IMR-90 (cell line): ENCODE measurements at regions not wholly inside any gene's neighbourhood (a gene's known extent, or its start where the extent isn't known, plus 50 kb on each side); places are given as distances from the start of the nearest gene placed in this dataset.

ENCODE experiments used
- ATAC-seq: fragments of 200-7000 bp; cut with Tn5 transposase; 2 replicates; pipeline ENCODE4 v1.9.1; 2020; ENCODE audit warnings: low read depth, mild to moderate bottlenecking, moderate library complexity
- BruUV-seq: library from RNA; stranded (reverse); fragments of 400-500 nt; replicated peaks from 2 replicates; lab custom pipeline; 2021; lab: Mats Ljungman, UMichigan
- CTCF ChIA-PET: fragments of 300-600 bp; formaldehyde crosslinking; extraction: SDS; loops from one replicate; lab custom pipeline; 2021; ENCODE audit warnings: antibody characterized with exemption; lab: Yijun Ruan, JAX
- POLR2A ChIA-PET: fragments of 300-600 bp; sonication (Branson Sonifier 250); formaldehyde crosslinking; loops from one replicate; lab custom pipeline; 2022; ENCODE audit warnings: antibody characterized with exemption; ENCODE audit not compliant: unreplicated experiment; lab: Charles Lee
- DNase-seq: peaks from one replicate; pipeline ENCODE4 v3.0.0; 2013
- H2AFZ ChIP-seq: replicated peaks from 2 replicates; pipeline ENCODE3; 2013; ENCODE audit warnings: low read length, mild to moderate bottlenecking; ENCODE audit not compliant: poor library complexity
- H2AK5ac ChIP-seq: 2 replicates; pipeline ENCODE4 v1.6.1; 2013; ENCODE audit warnings: low read depth, low read length, inconsistent platforms
- H2AK9ac ChIP-seq: replicated peaks from 2 replicates; pipeline ENCODE3; 2013; ENCODE audit warnings: mild to moderate bottlenecking, low read depth, low read length, moderate library complexity; ENCODE audit not compliant: poor library complexity
- H2BK120ac ChIP-seq: 2 replicates; pipeline ENCODE4 v1.6.1; 2013; ENCODE audit warnings: low read depth, low read length, inconsistent platforms
- H2BK15ac ChIP-seq: 3 replicates; pipeline ENCODE4 v1.6.1; 2013; ENCODE audit warnings: low read depth, low read length, inconsistent platforms
- H2BK20ac ChIP-seq: 2 replicates; pipeline ENCODE4 v1.6.1; 2013; ENCODE audit warnings: low read depth, mild to moderate bottlenecking, inconsistent platforms, low read length, moderate library complexity
- H2BK5ac ChIP-seq: 2 replicates; pipeline ENCODE4 v1.6.1; 2013; ENCODE audit warnings: mild to moderate bottlenecking, low read depth, low read length, inconsistent platforms; ENCODE audit not compliant: poor library complexity, severe bottlenecking
- H3K14ac ChIP-seq: replicated peaks from 2 replicates; pipeline ENCODE4 v1.6.1; 2013; ENCODE audit warnings: low read depth, low read length, inconsistent platforms
- H3K18ac ChIP-seq: 2 replicates; pipeline ENCODE4 v1.6.1; 2013; ENCODE audit warnings: low read depth, low read length, control low read depth
- H3K23ac ChIP-seq: 2 replicates; pipeline ENCODE4 v1.6.1; 2013; ENCODE audit warnings: low read depth, low read length, inconsistent platforms
- H3K27ac ChIP-seq: 2 replicates; pipeline ENCODE4 v1.5.1; 2013; ENCODE audit warnings: mild to moderate bottlenecking, control low read depth, low read length; ENCODE audit not compliant: insufficient read depth
- H3K27me3 ChIP-seq: 2 replicates; pipeline ENCODE4 v1.6.1; 2013; ENCODE audit warnings: low read length; ENCODE audit not compliant: control insufficient read depth, insufficient read depth
- H3K36me3 ChIP-seq: 2 replicates; pipeline ENCODE4 v1.6.1; 2013; ENCODE audit warnings: low read length, mixed read lengths; ENCODE audit not compliant: control insufficient read depth, insufficient read depth
- H3K4ac ChIP-seq: 2 replicates; pipeline ENCODE4 v1.6.1; 2013; ENCODE audit warnings: low read depth, low read length, inconsistent platforms
- H3K4me1 ChIP-seq: 2 replicates; pipeline ENCODE4 v1.6.1; 2013; ENCODE audit warnings: low read length, mixed read lengths; ENCODE audit not compliant: control insufficient read depth, insufficient read depth
- H3K4me2 ChIP-seq: 2 replicates; pipeline ENCODE4 v1.6.1; 2013; ENCODE audit warnings: low read depth, mild to moderate bottlenecking, control low read depth, low read length, moderate library complexity
- H3K4me3 ChIP-seq: 2 replicates; pipeline ENCODE4 v1.5.1; 2013; ENCODE audit warnings: low read depth, mild to moderate bottlenecking, control low read depth, low read length, moderate library complexity; ENCODE audit not compliant: insufficient read depth
- H3K56ac ChIP-seq: 2 replicates; pipeline ENCODE4 v1.6.1; 2013; ENCODE audit warnings: low read length, inconsistent platforms; ENCODE audit not compliant: insufficient read depth; ENCODE audit errors: extremely low read depth
- H3K79me1 ChIP-seq, 2 experiments: 2 replicates each; pipeline ENCODE4 v1.6.1; 2013; ENCODE audit warnings: low read length in 2 of 2, inconsistent platforms in 1 of 2, low read depth in 1 of 2
- H3K9ac ChIP-seq: 2 replicates; pipeline ENCODE4 v1.6.1; 2013; ENCODE audit warnings: low read depth, low read length, control low read depth
- H3K9me1 ChIP-seq: 2 replicates; pipeline ENCODE4 v1.6.1; 2013; ENCODE audit warnings: low read length, inconsistent platforms; ENCODE audit not compliant: insufficient read depth
- H3K9me3 ChIP-seq: 2 replicates; pipeline ENCODE4 v1.6.1; 2013; ENCODE audit warnings: low read length; ENCODE audit not compliant: control insufficient read depth, insufficient read depth
- H4K20me1 ChIP-seq: 2 replicates; pipeline ENCODE4 v1.6.1; 2013; ENCODE audit warnings: low read length, inconsistent platforms; ENCODE audit not compliant: insufficient read depth
- H4K5ac ChIP-seq: 2 replicates; pipeline ENCODE4 v1.6.1; 2013; ENCODE audit warnings: mild to moderate bottlenecking, low read depth, low read length, control low read depth
- H4K8ac ChIP-seq, 2 experiments: 2 replicates each; pipeline ENCODE4 v1.6.1; 2013; ENCODE audit warnings: low read depth in 2 of 2, low read length in 2 of 2, control low read depth in 1 of 2, inconsistent platforms in 1 of 2
- H4K91ac ChIP-seq: 2 replicates; pipeline ENCODE4 v1.6.1; 2013; ENCODE audit warnings: low read depth, low read length, inconsistent platforms; ENCODE audit not compliant: insufficient read depth
- BHLHE40 ChIP-seq: fragments of 150-350 bp; IDR thresholded peaks from 2 replicates; pipeline ENCODE4 v1.6.1; 2016; ENCODE audit warnings: mild to moderate bottlenecking, low read depth, low read length
- CEBPB ChIP-seq: IDR thresholded peaks from 2 replicates; pipeline ENCODE4 v1.6.1; 2012; ENCODE audit warnings: low read depth, low read length, improper control_type of control experiment
- CHD1 ChIP-seq: IDR thresholded peaks from 2 replicates; pipeline ENCODE4 v1.6.1; 2012; ENCODE audit warnings: low read depth, low read length, improper control_type of control experiment
- FOS ChIP-seq: fragments of 150-350 bp; IDR thresholded peaks from 2 replicates; pipeline ENCODE4 v1.6.1; 2016; ENCODE audit warnings: low read depth, low read length
- MAFK ChIP-seq: IDR thresholded peaks from 2 replicates; pipeline ENCODE4 v1.6.1; 2012; ENCODE audit warnings: low read depth, low read length, improper control_type of control experiment
- MAZ ChIP-seq: IDR thresholded peaks from 2 replicates; pipeline ENCODE4 v1.6.1; 2012; ENCODE audit warnings: low read depth, mild to moderate bottlenecking, low read length, improper control_type of control experiment, moderate library complexity, borderline replicate concordance
- MXI1 ChIP-seq: IDR thresholded peaks from 2 replicates; pipeline ENCODE4 v1.6.1; 2012; ENCODE audit warnings: low read depth, mild to moderate bottlenecking, low read length, moderate library complexity, borderline replicate concordance
- NFE2L2 ChIP-seq: fragments of 150-350 bp; IDR thresholded peaks from 2 replicates; pipeline ENCODE4 v1.6.1; 2016; ENCODE audit warnings: low read depth, mild to moderate bottlenecking, low read length
- POLR2A ChIP-seq: IDR thresholded peaks from 2 replicates; pipeline ENCODE4 v1.6.1; 2012; ENCODE audit warnings: mild to moderate bottlenecking, low read depth, low read length
- RAD21 ChIP-seq: IDR thresholded peaks from 2 replicates; pipeline ENCODE4 v1.6.1; 2012; ENCODE audit warnings: low read length, improper control_type of control experiment
- RCOR1 ChIP-seq: IDR thresholded peaks from 2 replicates; pipeline ENCODE4 v1.6.1; 2012; ENCODE audit warnings: mild to moderate bottlenecking, low read length, improper control_type of control experiment; ENCODE audit not compliant: insufficient replicate concordance
- RFX5 ChIP-seq: IDR thresholded peaks from 2 replicates; pipeline ENCODE4 v1.8.0; 2012; ENCODE audit warnings: low read depth, mild to moderate bottlenecking, low read length, moderate library complexity
- SMC3 ChIP-seq: fragments of 150-350 bp; IDR thresholded peaks from 2 replicates; pipeline ENCODE4 v1.6.1; 2016; ENCODE audit warnings: low read depth, mild to moderate bottlenecking, antibody characterized with exemption, low read length, moderate library complexity
- WGBS, 2 experiments: methylation state at CpG; one replicate each; pipeline versions ENCODE4 v1.1.5 to v1.1.7; 2013; ENCODE audit warnings: missing lambda C conversion rate in 2 of 2; ENCODE audit not compliant: insufficient read length in 1 of 2; ENCODE audit errors: extremely low coverage in 2 of 2; 5-methylcytosine and 5-hydroxymethylcytosine counted together
- dilution Hi-C: fragments of 300-500 bp; cut with HindIII; formaldehyde crosslinking; loops from one replicate; pipeline ENCODE4 v1.14.3; 2018; ENCODE audit warnings: low sequenced_read_pairs; ENCODE audit not compliant: unreplicated experiment
- in situ Hi-C: fragments of 300-500 bp; cut with MboI; formaldehyde crosslinking; loops from 3 replicates; pipeline ENCODE4 v1.14.3; 2019; ENCODE audit warnings: low sequenced_read_pairs, inconsistent platforms, mixed read lengths
- intact Hi-C: fragments of 100-400 bp; cut with micrococcal nuclease; formaldehyde crosslinking; loops from 2 replicates; pipeline ENCODE4 v1.10.0; 2022
- TF ChIP-seq, protein P1 (sequence below): fragments of 150-350 bp; IDR thresholded peaks from 2 replicates; pipeline ENCODE4 v1.6.1; 2017; ENCODE audit warnings: mild to moderate bottlenecking, antibody characterized with exemption, low read length, low read depth
- TF ChIP-seq, protein P2 (sequence below): fragments of 150-350 bp; IDR thresholded peaks from 2 replicates; pipeline ENCODE4 v1.6.1; 2016; ENCODE audit warnings: low read depth, mild to moderate bottlenecking, low read length, moderate library complexity, borderline replicate concordance

DNA sequence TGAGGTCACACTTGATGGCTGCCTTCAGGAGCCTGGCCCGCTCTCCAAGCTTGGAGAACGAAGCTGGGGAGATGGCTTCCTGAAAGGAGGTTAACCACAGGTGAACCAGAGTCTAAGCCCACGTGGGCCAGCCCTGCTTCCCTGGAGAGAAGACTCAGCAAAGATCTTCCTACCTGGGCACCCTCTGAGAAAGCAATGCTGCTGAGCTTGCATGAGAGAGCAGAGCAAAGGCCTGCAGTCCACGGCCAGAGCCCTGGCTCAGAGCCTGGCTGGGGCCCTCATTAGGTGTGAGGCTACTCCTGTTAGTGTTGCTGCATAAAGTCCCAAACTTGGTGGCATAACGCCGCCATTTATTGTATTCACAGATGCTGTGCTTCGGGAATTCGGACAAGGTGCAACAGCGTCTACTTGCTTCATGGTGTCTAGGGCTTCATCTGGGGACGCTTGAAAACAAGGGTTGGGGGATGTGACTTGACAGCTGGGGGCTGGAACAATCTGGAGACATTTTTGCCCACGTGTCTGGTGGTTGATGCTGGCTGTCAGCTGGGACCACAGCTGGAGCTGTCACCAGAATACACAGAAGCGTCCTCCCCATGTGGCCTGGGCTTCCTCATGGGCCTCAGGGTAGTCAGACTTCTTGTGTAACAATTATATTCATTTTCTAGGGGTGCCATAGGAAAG lies 87.9 kb upstream of the MEF2A start:
- Histone ChIP-seq H3K4me1 (peaks cover 24% of the 10 kb centered on the region), H4K91ac (peak overlapping the region; percentile 72), H3K18ac (peak overlapping the region; percentile 58), H3K4me2 (no peak overlapping the region), H3K79me1 (peaks cover 0 to 6% of the 10 kb centered on the region in 2 experiments; a peak in 1 of 4 replicates), H3K14ac (peak overlapping the region; percentile 78), H2BK15ac (peak overlapping the region; percentile 62; the same call in 2 of the 3 replicates), H3K4ac (peak overlapping the region; percentile 71), H3K9me3 (peaks cover 3% of the 10 kb centered on the region), H2AFZ (peak overlapping the region; percentile 64), H4K5ac (peak overlapping the region; percentile 48), H3K23ac (peak overlapping the region; percentile 1; the same call in 1 of the 2 replicates), H3K36me3 (no peaks in the 10 kb centered on the region), H4K20me1 (no peaks in the 10 kb centered on the region), H3K56ac (no peak overlapping the region), H2BK20ac (peak overlapping the region; percentile 49), H3K27ac (peak overlapping the region; percentile 92), H3K27me3 (no peaks in the 10 kb centered on the region), H3K9ac (peak overlapping the region; percentile 56), H2AK9ac (peak overlapping the region; percentile 57), H2BK5ac (peak overlapping the region; percentile 86), H2AK5ac (peak overlapping the region; percentile 68), H2BK120ac (peak overlapping the region; percentile 90), H3K9me1 (peaks cover 20% of the 10 kb centered on the region), H4K8ac (peak overlapping the region; percentile 16 to 82; a peak in 2 of 4 replicates), H3K4me3 (no peak overlapping the region)
- dilution Hi-C loops, result no loop called here
- DNase-seq, result no peak
- WGBS, 2 experiments, result 66% methylated on average over 6 of the region's 12 CpGs; no CpG with 5 or more reads in 1 of the 2 experiments
- intact Hi-C loops, result loop anchor here (2.0 kb wide), 1 partner anchor 23 kb away; no protein-coding TSS in a partner anchor
- ATAC-seq, result no peak
- in situ Hi-C loops, result no loop called here
- TF ChIP-seq FOS (no peak), MAZ (no peak), BHLHE40 (no peak), POLR2A (no peak), RAD21 (no peak), SMC3 (no peak), RCOR1 (no peak), CEBPB (no peak), RFX5 (no peak), CHD1 (no peak), NFE2L2 (no peak), MAFK (no peak), MXI1 (no peak)
- TF ChIP-seq, protein P1, sequence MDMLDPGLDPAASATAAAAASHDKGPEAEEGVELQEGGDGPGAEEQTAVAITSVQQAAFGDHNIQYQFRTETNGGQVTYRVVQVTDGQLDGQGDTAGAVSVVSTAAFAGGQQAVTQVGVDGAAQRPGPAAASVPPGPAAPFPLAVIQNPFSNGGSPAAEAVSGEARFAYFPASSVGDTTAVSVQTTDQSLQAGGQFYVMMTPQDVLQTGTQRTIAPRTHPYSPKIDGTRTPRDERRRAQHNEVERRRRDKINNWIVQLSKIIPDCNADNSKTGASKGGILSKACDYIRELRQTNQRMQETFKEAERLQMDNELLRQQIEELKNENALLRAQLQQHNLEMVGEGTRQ, result no peak
- TF ChIP-seq, protein P2, sequence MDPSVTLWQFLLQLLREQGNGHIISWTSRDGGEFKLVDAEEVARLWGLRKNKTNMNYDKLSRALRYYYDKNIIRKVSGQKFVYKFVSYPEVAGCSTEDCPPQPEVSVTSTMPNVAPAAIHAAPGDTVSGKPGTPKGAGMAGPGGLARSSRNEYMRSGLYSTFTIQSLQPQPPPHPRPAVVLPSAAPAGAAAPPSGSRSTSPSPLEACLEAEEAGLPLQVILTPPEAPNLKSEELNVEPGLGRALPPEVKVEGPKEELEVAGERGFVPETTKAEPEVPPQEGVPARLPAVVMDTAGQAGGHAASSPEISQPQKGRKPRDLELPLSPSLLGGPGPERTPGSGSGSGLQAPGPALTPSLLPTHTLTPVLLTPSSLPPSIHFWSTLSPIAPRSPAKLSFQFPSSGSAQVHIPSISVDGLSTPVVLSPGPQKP, result no peak
- ChIA-PET CTCF (interaction anchor here (0.8 to 1.4 kb wide), 2 partner anchors 190 to 226 kb away, joined by 3 to 5 read pairs; no protein-coding TSS in a partner anchor), POLR2A (no interaction called here)
- no TSS peak for BruUV-seq
